Right cardiac atrium (tissue), 5 donors: ENCODE measurements at regions not wholly inside any gene's neighbourhood (a gene's known extent, or its start where the extent isn't known, plus 50 kb on each side); places are given as distances from the start of the nearest gene placed in this dataset.

Experiments used
- ATAC-seq, 2 donors: fragments of 200-7000 bp; cut with Tn5 transposase; one replicate each; pipeline versions ENCODE4 v1.8.0 to v1.9.1; 2020; ENCODE audit warnings: moderate library complexity in 2 of 2, mild to moderate bottlenecking in 1 of 2
- DNase-seq, 3 donors: peaks; one replicate each; pipeline ENCODE4 v3.0.0-alpha.2; 2020
- H3K27ac ChIP-seq: one replicate; pipeline ENCODE4 v1.5.1; 2013; ENCODE audit warnings: mild to moderate bottlenecking, low read length, control low read depth, moderate library complexity
- H3K27me3 ChIP-seq: one replicate; pipeline ENCODE4 v1.6.1; 2013; ENCODE audit not compliant: control insufficient read depth, insufficient read depth
- H3K4me1 ChIP-seq: one replicate; pipeline ENCODE4 v1.6.1; 2013; ENCODE audit warnings: low read length; ENCODE audit not compliant: control insufficient read depth, insufficient read depth
- H3K4me3 ChIP-seq: one replicate; pipeline ENCODE4 v1.5.1; 2013; ENCODE audit warnings: low read length, control low read depth
- H3K9me3 ChIP-seq: one replicate; pipeline ENCODE4 v1.6.1; 2013; ENCODE audit warnings: low read length; ENCODE audit not compliant: control insufficient read depth
- whole genome bisulfite sequencing: extraction: QIAGEN DNeasy Blood & Tissue Kit; methylation state at CpG from one replicate; pipeline ENCODE4 v1.1.7; 2013; 5-methylcytosine and 5-hydroxymethylcytosine counted together
- intact Hi-C, 4 donors: fragments of 100-400 bp; cut with DNase I; formaldehyde crosslinking; loops; one replicate each; pipeline versions ENCODE4 v1.11.0 to v1.14.0; 2022 to 2023
- donor health status: healthy with polysubstance abuse.
- donor health status: DM: no; HTN: yes; CAD: no.
- donor health status: DM: no; HTN: no; CAD: no.
- donor health status: DM: no; HTN: yes; CAD: no; lungs with severe emphysema.
- donor health status: DM: yes; HTN: yes; CAD: no.

DNA sequence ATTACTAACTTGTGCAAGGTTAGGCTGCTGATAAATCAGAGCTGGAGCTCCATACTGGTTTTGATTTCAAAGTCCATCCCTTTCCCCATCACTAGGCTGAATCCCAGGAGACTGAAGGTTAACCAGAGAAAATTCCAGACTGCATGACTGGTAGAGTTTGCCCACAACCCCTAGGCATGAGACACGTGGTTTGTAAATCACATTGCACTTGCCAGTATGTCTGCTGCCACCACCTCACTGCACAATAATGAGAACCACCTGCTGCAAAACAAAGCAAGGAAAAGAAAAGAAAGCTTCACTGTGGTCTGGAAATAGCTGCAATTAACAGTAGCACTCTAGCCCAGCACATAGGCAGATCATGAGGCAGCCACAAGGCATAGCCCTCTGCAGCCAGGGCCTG lies 67.6 kb upstream of the NTM start:
- H3K9me3 ChIP-seq = no peaks in the 10 kb centered on the region
- intact Hi-C loops = no loop called here
- no peak for DNase-seq
- no peak for ATAC-seq
- 38% methylated on average over 1 of the region's 1 CpG for WGBS
- H3K4me3 ChIP-seq = no peak overlapping the region
- no peak overlapping the region for H3K27ac ChIP-seq
- no peaks in the 10 kb centered on the region for H3K27me3 ChIP-seq
- H3K4me1 ChIP-seq = no peaks in the 10 kb centered on the region

DNA sequence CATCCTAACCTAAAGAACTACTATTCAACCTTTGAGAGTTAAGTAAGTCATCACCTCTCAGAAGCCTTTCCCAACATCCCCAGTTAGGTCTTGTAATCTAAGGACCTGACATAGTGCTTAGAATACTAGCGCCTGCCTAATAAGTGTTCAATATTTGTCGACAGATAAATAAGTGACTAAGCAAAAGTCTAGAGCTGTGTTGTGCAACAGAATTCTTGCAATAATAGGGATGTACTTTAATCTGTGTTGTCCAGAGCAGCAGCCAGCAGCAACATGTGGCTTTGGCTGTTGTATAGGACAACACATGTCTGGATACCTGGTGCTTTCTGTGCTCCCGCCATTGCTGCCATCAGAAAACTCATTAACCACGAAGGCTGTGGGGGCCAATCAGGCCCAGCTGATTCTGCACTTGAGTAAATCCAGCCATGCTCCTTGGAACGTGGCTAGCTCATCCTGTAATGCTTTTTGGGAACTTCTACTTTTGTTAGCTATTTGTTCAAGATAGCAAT lies 66.8 kb upstream of the NTM start:
- 68% methylated on average over 5 of the region's 5 CpGs for WGBS
- DNase-seq (no peak), ATAC-seq (no peak)
- intact Hi-C loops = no loop called here
- Histone ChIP-seq H3K4me1 (no peaks in the 10 kb centered on the region), H3K27ac (no peak overlapping the region), H3K27me3 (no peaks in the 10 kb centered on the region), H3K4me3 (no peak overlapping the region), H3K9me3 (no peaks in the 10 kb centered on the region)

DNA sequence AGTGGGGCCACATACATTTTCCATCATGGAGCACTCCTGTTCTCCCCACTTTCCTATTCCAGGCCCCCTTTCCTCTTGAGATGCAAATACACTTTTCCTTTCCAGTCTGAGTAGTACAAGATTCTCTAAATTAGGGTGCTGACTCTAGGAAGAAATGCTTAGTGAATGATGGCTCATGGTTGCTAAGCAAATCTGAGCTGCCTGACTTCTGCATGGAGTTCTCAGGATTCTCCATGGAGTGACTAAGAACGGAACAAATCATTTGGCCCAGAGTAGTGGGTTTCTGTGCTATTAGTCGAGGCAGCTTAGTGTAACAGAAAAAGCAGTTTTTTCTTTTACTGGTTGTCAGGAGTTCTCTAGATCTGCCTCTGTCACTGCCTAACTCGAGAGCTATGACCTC lies 65.4 kb upstream of the NTM start:
- no peak for ATAC-seq
- H3K27ac ChIP-seq = no peak overlapping the region
- 70% methylated on average over 3 of the region's 3 CpGs for WGBS
- H3K27me3 ChIP-seq = no peaks in the 10 kb centered on the region
- no peaks in the 10 kb centered on the region for H3K9me3 ChIP-seq
- DNase-seq = no peak
- no peaks in the 10 kb centered on the region for H3K4me1 ChIP-seq
- no peak overlapping the region for H3K4me3 ChIP-seq
- intact Hi-C loops = no loop called here

DNA sequence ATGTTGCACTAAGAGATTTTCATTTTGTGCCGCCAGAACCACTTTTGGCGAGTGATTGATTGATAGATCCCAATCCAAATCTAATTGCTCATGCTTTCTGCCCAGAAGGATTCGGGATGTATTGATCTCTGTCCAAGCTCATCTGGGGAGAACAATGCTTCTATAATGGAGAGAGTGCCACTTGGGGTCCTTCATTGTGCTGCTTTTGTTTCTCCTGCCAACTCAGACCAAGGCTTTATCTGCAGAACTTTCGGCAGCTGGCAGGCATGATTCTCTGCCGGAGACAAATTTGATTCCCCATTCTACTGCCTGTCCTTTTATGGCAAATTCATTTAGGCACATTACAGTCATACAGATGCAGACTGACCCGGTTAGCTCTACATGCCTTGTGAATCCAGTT lies 62.9 kb upstream of the NTM start:
- Histone ChIP-seq H3K27me3 (no peaks in the 10 kb centered on the region), H3K9me3 (no peaks in the 10 kb centered on the region), H3K4me1 (no peaks in the 10 kb centered on the region), H3K27ac (no peak overlapping the region), H3K4me3 (no peak overlapping the region)
- ATAC-seq (no peak), DNase-seq (no peak)
- 69% methylated on average over 6 of the region's 6 CpGs for WGBS
- intact Hi-C loops = no loop called here

DNA sequence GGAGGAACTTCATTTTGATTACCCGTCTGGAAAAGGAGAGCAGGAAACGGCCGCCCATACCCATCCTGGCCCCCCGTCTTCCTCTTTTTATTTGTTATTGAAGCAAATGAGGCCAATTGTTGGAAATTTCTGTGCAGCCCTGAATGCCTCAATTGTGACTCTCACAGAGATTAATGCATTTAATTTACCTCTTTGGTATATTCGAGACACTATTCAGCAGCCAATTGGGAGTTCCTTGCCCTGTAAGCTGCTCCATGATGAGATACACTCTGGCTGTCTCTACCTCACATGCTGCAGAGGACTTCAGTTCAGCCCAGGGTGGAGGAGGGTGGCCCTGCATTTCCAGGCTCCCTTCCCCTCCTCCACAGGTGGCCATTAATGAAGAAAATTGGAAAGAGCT lies 60.6 kb upstream of the NTM start:
- no peak for DNase-seq
- Histone ChIP-seq H3K9me3 (no peaks in the 10 kb centered on the region), H3K4me1 (no peaks in the 10 kb centered on the region), H3K27me3 (no peaks in the 10 kb centered on the region), H3K4me3 (no peak overlapping the region), H3K27ac (no peak overlapping the region)
- intact Hi-C loops = no loop called here
- 56% methylated on average over 5 of the region's 5 CpGs for WGBS
- no peak for ATAC-seq

DNA sequence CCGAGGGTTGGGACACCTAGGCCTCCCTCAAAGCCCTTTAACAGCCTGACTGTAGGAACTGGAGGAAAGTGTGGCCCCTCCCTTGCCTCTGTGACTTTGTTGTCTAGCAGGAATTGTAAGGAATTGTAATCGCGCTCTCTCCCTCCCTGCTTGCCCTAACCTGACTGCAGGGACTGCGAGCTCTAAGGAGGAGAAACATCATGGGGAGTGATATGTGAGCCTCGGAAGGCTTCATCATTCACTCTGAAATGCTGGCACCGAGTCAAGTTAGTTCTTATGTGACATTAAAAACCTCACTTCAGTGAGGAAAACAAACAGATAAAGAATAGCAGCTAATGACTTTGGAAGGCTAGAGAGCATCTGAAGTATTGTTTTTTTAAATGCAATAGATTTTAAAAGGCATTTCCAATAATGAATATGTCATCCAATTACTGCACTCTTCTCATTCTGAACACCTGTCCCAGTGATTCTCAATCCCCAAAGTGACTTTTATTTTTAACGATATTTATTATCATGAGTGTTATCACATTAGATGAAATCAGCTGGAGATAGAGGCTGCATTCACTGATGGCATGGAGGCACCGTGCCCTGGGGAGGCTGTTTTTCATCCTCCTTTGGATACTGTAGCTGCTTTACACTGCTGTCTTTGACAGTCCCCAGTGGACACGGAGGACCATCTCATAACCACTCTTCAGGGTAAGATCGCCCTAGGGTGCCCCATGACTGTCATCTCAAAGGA lies 58.5 kb upstream of the NTM start:
- Histone ChIP-seq H3K9me3 (no peaks in the 10 kb centered on the region), H3K27me3 (no peaks in the 10 kb centered on the region), H3K4me1 (no peaks in the 10 kb centered on the region), H3K27ac (no peak overlapping the region), H3K4me3 (no peak overlapping the region)
- intact Hi-C loops = no loop called here
- WGBS = 62% methylated on average over 10 of the region's 10 CpGs
- no peak for DNase-seq
- ATAC-seq = no peak
